ENCODE measurements at regions not wholly inside any gene's neighbourhood (a gene's known extent, or its start where the extent isn't known, plus 50 kb on each side); places are given as distances from the start of the nearest gene placed in this dataset.

DNA sequence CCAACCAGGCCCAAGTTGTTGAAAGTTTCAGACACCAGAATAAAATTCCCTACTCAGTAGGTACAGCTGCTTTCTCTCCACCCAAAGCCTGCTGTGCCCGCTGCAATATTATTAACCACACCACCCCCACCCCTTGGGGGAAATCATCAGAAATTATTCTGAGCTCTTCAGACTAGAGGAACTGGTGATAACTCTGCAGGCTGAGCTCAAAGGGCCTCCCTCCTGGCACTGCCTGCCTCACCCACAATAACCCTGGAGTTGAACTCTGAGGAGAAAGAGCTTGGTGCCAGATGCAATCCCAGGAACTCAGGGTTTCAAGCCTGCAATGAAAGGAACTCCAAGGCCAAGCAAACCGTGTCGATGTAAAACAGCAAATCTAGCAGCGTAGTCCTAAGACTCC is 381.7 kb upstream of the ZNF507 start:
- H3K27ac Mint-ChIP-seq (ENCODE audit: unreplicated experiment) = no peak overlapping the region
- no peaks in the 10 kb centered on the region for H3K27me3 Mint-ChIP-seq (ENCODE audit: unreplicated experiment)
- H3K4me1 Mint-ChIP-seq (ENCODE audit: unreplicated experiment) = peaks cover 6% of the 10 kb centered on the region
- TF ChIP-seq, protein P1, sequence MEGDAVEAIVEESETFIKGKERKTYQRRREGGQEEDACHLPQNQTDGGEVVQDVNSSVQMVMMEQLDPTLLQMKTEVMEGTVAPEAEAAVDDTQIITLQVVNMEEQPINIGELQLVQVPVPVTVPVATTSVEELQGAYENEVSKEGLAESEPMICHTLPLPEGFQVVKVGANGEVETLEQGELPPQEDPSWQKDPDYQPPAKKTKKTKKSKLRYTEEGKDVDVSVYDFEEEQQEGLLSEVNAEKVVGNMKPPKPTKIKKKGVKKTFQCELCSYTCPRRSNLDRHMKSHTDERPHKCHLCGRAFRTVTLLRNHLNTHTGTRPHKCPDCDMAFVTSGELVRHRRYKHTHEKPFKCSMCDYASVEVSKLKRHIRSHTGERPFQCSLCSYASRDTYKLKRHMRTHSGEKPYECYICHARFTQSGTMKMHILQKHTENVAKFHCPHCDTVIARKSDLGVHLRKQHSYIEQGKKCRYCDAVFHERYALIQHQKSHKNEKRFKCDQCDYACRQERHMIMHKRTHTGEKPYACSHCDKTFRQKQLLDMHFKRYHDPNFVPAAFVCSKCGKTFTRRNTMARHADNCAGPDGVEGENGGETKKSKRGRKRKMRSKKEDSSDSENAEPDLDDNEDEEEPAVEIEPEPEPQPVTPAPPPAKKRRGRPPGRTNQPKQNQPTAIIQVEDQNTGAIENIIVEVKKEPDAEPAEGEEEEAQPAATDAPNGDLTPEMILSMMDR (IDR thresholded peaks at IDR 0.05; ENCODE audit: unreplicated experiment) = no peak
- H3K9me3 Mint-ChIP-seq (ENCODE audit: unreplicated experiment) = no peaks in the 10 kb centered on the region
- H3K4me3 Mint-ChIP-seq (ENCODE audit: unreplicated experiment) = no peak overlapping the region
- no peak for DNase-seq (ENCODE audit: low spot score)
- H3K36me3 Mint-ChIP-seq (ENCODE audit: low read depth, unreplicated experiment) = no peaks in the 10 kb centered on the region

DNA sequence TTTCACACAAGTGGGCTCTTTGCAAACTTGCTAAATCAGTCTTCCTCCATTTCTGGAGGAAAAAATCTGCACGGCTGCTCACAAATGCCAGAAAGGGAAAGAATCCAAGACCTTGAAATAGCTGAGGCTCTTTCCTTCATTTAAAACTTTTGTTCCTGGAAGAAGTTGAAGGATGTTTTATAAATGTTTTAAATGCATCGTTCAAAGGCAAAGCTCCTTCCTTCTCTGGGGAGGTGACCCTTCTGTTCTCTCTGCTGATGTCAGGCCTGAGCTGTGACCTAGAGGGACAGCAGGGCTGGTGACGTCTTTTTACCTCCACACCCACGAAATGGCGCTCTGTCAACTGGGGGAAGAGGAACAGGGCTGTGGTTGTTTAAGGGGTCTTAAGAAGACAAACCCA is 376.4 kb upstream of the ZNF507 start:
- no peak for DNase-seq (ENCODE audit: low spot score)
- Mint-ChIP-seq H3K27me3 (ENCODE audit: unreplicated experiment) (peaks cover 3% of the 10 kb centered on the region), H3K36me3 (ENCODE audit: low read depth, unreplicated experiment) (no peaks in the 10 kb centered on the region), H3K27ac (ENCODE audit: unreplicated experiment) (no peak overlapping the region), H3K4me3 (ENCODE audit: unreplicated experiment) (no peak overlapping the region), H3K4me1 (ENCODE audit: unreplicated experiment) (peaks cover 6% of the 10 kb centered on the region), H3K9me3 (ENCODE audit: unreplicated experiment) (no peaks in the 10 kb centered on the region)
- TF ChIP-seq, protein P1 (IDR thresholded peaks at IDR 0.05; ENCODE audit: unreplicated experiment) = no peak

DNA sequence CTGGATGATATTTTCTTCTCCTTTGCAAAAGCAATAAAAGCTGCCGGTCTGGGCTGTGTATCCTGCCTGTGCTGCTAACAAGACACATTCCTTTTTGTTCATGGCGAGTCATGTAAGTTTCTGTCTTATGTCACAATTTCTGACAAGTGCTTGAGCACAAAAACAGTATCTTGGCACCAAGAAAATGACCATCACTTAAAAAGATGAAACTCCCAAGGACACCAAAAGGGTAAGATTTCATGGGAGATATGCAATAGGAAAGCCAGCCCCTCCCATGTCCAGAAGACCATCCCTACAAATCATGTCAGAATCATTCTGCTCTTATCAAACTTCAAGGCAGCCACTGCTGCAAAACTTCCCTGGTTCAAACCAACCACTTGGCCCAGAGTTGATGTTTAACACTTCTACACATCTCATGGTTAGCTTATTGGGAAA is 375.4 kb upstream of the ZNF507 start:
- Mint-ChIP-seq H3K4me1 (ENCODE audit: unreplicated experiment) (peaks cover 6% of the 10 kb centered on the region), H3K27ac (ENCODE audit: unreplicated experiment) (no peak overlapping the region), H3K9me3 (ENCODE audit: unreplicated experiment) (no peaks in the 10 kb centered on the region), H3K36me3 (ENCODE audit: low read depth, unreplicated experiment) (no peaks in the 10 kb centered on the region), H3K4me3 (ENCODE audit: unreplicated experiment) (no peak overlapping the region), H3K27me3 (ENCODE audit: unreplicated experiment) (peaks cover 4% of the 10 kb centered on the region)
- DNase-seq (ENCODE audit: low spot score) = no peak
- TF ChIP-seq, protein P1 (IDR thresholded peaks at IDR 0.05; ENCODE audit: unreplicated experiment) = no peak

DNA sequence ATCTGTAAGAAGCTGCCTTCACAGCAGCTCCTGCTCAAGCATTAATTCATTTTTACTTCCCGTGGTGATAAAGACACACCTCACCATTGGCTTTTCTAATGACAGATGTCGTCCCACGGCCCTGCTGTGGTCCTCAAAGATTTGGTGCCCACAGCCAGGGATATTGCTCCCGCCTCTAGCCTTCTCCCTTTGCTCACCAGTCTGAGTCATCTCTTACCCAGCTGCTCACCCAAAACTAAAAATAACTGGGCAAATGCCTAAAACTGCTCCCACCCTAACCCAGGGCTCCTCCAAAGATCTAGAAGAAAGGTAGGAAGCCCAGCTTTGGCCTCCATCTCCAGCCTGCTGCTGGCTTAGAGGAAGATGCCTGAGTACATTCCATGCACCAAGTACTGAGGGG is 371.1 kb upstream of the ZNF507 start:
- TF ChIP-seq, protein P1 (IDR thresholded peaks at IDR 0.05; ENCODE audit: unreplicated experiment) = no peak

DNA sequence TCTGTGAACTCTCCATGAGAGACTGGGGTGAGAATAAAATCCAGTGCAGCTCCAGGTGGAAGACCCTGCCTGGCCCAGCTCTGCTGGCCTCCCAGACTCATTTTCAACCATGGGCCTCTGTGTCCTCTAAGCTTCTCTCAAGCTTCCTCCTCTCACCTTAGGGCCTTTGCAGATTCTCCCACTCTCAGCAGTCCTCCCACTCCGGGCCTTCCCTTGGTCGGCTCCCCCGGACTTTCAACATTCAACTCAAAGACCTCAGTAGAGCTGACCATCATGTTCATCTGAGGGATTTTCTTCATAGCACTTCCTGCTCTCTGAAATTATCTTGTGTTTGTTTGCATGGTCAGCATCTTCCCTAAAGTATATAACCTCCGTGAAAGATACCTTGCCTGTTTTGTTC is 370.5 kb upstream of the ZNF507 start:
- no peaks in the 10 kb centered on the region for H3K4me1 Mint-ChIP-seq (ENCODE audit: unreplicated experiment)
- peaks cover 7% of the 10 kb centered on the region for H3K27me3 Mint-ChIP-seq (ENCODE audit: unreplicated experiment)
- DNase-seq (ENCODE audit: low spot score) = no peak
- H3K27ac Mint-ChIP-seq (ENCODE audit: unreplicated experiment) = peak overlapping the region; percentile 26
- H3K9me3 Mint-ChIP-seq (ENCODE audit: unreplicated experiment) = no peaks in the 10 kb centered on the region
- TF ChIP-seq, protein P1 (IDR thresholded peaks at IDR 0.05; ENCODE audit: unreplicated experiment) = no peak
- H3K36me3 Mint-ChIP-seq (ENCODE audit: low read depth, unreplicated experiment) = no peaks in the 10 kb centered on the region
- H3K4me3 Mint-ChIP-seq (ENCODE audit: unreplicated experiment) = no peak overlapping the region

More for the DNA sequence above, 371.1 kb upstream of the ZNF507 start:
- no peaks in the 10 kb centered on the region for H3K36me3 Mint-ChIP-seq (ENCODE audit: low read depth, unreplicated experiment)
- no peaks in the 10 kb centered on the region for H3K4me1 Mint-ChIP-seq (ENCODE audit: unreplicated experiment)
- H3K27me3 Mint-ChIP-seq (ENCODE audit: unreplicated experiment) = peaks cover 7% of the 10 kb centered on the region
- no peaks in the 10 kb centered on the region for H3K9me3 Mint-ChIP-seq (ENCODE audit: unreplicated experiment)
- no peak for DNase-seq (ENCODE audit: low spot score)
- no peak overlapping the region for H3K27ac Mint-ChIP-seq (ENCODE audit: unreplicated experiment)
- H3K4me3 Mint-ChIP-seq (ENCODE audit: unreplicated experiment) = no peak overlapping the region

Measured in endothelial cell (in vitro differentiated cells).